Loucy (cell line): ENCODE measurements at regions not wholly inside any gene's neighbourhood (a gene's known extent, or its start where the extent isn't known, plus 50 kb on each side); places are given as distances from the start of the nearest gene placed in this dataset.

Source experiments
- H2AFZ ChIP-seq: fragments of 200-600 bp; sonication (generic); 2 replicates; pipeline ENCODE4 v1.6.0; 2016; ENCODE audit warnings: antibody characterized with exemption, mild to moderate bottlenecking, low read length, moderate library complexity
- H3F3A ChIP-seq: fragments of 200-600 bp; 2 replicates; pipeline ENCODE4 v1.6.0; 2016; ENCODE audit warnings: antibody characterized with exemption, low read depth, mild to moderate bottlenecking
- H3K27me3 ChIP-seq: fragments of 200-600 bp; sonication (generic); 2 replicates; pipeline ENCODE4 v1.6.1; 2014; ENCODE audit warnings: low read length, mild to moderate bottlenecking; ENCODE audit not compliant: insufficient read depth, poor library complexity, severe bottlenecking
- H3K36me3 ChIP-seq: fragments of 200-600 bp; sonication (generic); 2 replicates; pipeline ENCODE4 v1.6.1; 2016; ENCODE audit warnings: low read length; ENCODE audit not compliant: insufficient read depth
- H3K4me1 ChIP-seq: fragments of 200-600 bp; sonication (generic); 2 replicates; pipeline ENCODE4 v1.5.1; 2014; ENCODE audit warnings: low read length, mild to moderate bottlenecking; ENCODE audit not compliant: insufficient read depth, poor library complexity, severe bottlenecking
- H3K4me2 ChIP-seq: fragments of 200-600 bp; sonication (generic); 2 replicates; pipeline ENCODE4 v1.6.0; 2014; ENCODE audit warnings: antibody characterized with exemption, low read length, low read depth, mild to moderate bottlenecking; ENCODE audit not compliant: poor library complexity, severe bottlenecking
- H3K4me3 ChIP-seq: fragments of 200-600 bp; sonication (generic); 2 replicates; pipeline ENCODE4 v1.5.1; 2014; ENCODE audit warnings: low read length, mild to moderate bottlenecking, mixed read lengths; ENCODE audit not compliant: poor library complexity, severe bottlenecking
- H3K79me2 ChIP-seq: fragments of 200-600 bp; sonication (generic); 2 replicates; pipeline ENCODE4 v1.6.1; 2014; ENCODE audit warnings: low read length; ENCODE audit not compliant: insufficient read depth
- H3K9ac ChIP-seq: fragments of 200-600 bp; sonication (generic); 2 replicates; pipeline ENCODE4 v1.6.0; 2014; ENCODE audit warnings: mild to moderate bottlenecking, low read depth, low read length, moderate library complexity; ENCODE audit not compliant: poor library complexity, severe bottlenecking
- H3K9me2 ChIP-seq: fragments of 200-600 bp; sonication (generic); replicated peaks from 2 replicates; pipeline ENCODE4 v1.6.1; 2016; ENCODE audit warnings: low read depth, low read length, mixed read lengths
- H3K9me3 ChIP-seq: fragments of 200-600 bp; sonication (generic); 2 replicates; pipeline ENCODE4 v1.6.1; 2014; ENCODE audit warnings: mild to moderate bottlenecking, antibody characterized with exemption, low read length, low read depth; ENCODE audit not compliant: insufficient read depth
- H4K20me1 ChIP-seq: fragments of 200-600 bp; sonication (generic); 2 replicates; pipeline ENCODE4 v1.6.0; 2014; ENCODE audit warnings: antibody characterized with exemption, low read length, mild to moderate bottlenecking; ENCODE audit not compliant: insufficient read depth, poor library complexity, severe bottlenecking
- EZH2phosphoT487 ChIP-seq: fragments of 200-600 bp; IDR thresholded peaks from 2 replicates; pipeline ENCODE4 v1.6.1; 2018; ENCODE audit warnings: antibody characterized with exemption, mild to moderate bottlenecking, moderate library complexity, borderline replicate concordance
- TF ChIP-seq, protein P1 (sequence below): fragments of 200-600 bp; sonication (generic); conservative IDR thresholded peaks from 2 replicates; pipeline ENCODE4 v1.5.1; 2014; ENCODE audit warnings: mild to moderate bottlenecking, antibody characterized with exemption, low read length

DNA sequence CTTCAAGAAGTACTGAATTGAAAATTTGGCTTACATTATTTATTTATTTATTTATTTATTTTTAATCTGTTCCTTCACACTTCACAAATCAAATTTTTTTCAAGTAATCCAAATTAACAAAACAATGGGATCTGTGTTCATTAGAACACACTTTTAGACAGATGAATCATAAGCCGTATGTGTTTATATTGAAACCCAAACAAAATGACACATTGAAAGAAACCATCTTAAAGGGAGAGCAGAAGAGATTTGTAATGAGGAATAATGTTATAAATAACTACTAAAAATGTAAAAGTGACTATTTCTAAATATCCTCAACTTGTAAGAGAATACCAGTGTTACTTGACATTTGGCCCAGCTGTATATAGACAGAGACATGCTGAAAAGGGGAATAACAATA lies 991.0 kb upstream of the CHAC2 start:
- Histone ChIP-seq H3K4me3 (no peak overlapping the region), H2AFZ (no peak overlapping the region), H3K4me2 (no peak overlapping the region), H4K20me1 (no peaks in the 10 kb centered on the region), H3K9me3 (no peaks in the 10 kb centered on the region), H3K9me2 (no peaks in the 10 kb centered on the region), H3K4me1 (no peaks in the 10 kb centered on the region), H3K79me2 (no peaks in the 10 kb centered on the region), H3K27me3 (no peaks in the 10 kb centered on the region), H3F3A (no peaks in the 10 kb centered on the region), H3K9ac (no peak overlapping the region), H3K36me3 (no peaks in the 10 kb centered on the region)
- TF ChIP-seq, protein P1, sequence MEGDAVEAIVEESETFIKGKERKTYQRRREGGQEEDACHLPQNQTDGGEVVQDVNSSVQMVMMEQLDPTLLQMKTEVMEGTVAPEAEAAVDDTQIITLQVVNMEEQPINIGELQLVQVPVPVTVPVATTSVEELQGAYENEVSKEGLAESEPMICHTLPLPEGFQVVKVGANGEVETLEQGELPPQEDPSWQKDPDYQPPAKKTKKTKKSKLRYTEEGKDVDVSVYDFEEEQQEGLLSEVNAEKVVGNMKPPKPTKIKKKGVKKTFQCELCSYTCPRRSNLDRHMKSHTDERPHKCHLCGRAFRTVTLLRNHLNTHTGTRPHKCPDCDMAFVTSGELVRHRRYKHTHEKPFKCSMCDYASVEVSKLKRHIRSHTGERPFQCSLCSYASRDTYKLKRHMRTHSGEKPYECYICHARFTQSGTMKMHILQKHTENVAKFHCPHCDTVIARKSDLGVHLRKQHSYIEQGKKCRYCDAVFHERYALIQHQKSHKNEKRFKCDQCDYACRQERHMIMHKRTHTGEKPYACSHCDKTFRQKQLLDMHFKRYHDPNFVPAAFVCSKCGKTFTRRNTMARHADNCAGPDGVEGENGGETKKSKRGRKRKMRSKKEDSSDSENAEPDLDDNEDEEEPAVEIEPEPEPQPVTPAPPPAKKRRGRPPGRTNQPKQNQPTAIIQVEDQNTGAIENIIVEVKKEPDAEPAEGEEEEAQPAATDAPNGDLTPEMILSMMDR = no peak

DNA sequence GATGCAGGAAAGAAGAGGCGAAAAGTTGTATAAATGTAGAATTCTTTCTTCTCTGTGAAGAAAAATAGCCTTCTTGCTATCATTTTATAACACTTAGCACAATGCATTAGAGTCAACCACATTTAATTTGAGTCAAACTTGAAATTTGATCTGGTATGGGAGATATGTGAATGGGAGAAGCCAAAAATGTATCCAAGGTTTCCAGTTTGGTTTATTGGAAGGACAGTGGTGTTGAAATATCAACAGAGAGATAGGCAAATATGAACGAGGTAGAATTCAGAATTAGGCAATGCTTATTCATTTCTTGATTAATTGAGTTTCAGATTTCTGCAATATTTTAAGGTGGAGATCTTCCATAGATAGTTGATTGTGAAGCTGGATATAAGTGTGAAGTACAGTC lies 991.9 kb upstream of the CHAC2 start:
- Histone ChIP-seq H3K4me2 (no peak overlapping the region), H3K4me3 (no peak overlapping the region), H3K4me1 (no peaks in the 10 kb centered on the region), H3K79me2 (no peaks in the 10 kb centered on the region), H3K9me2 (no peaks in the 10 kb centered on the region), H3K27me3 (no peaks in the 10 kb centered on the region), H2AFZ (no peak overlapping the region), H3K36me3 (no peaks in the 10 kb centered on the region), H4K20me1 (no peaks in the 10 kb centered on the region), H3F3A (no peaks in the 10 kb centered on the region), H3K9me3 (no peaks in the 10 kb centered on the region), H3K9ac (no peak overlapping the region)
- TF ChIP-seq, protein P1 = no peak
- no peak for TF ChIP-seq EZH2phosphoT487

DNA sequence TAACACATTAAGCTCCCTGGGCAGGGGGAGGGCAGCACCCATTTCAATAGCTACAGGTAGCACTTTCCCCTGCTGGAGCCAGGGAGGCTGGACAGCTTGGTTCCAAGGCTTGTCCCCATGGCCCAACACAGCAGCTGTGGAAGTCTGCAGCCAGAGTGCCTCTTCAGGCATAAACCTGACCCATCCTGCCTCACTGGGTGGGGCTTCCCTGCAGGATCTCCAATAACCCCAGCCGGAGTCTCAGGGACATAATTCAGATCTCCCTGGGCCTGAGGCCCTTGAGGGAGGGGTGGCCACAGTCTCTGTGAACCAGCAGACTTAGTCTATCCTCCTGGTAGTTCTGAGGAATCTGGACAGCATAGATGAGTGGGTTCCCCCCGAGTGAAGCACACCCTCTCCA lies 1001.9 kb upstream of the CHAC2 start:
- Histone ChIP-seq H3K36me3 (no peaks in the 10 kb centered on the region), H4K20me1 (no peaks in the 10 kb centered on the region), H3K27me3 (no peaks in the 10 kb centered on the region), H3K79me2 (no peaks in the 10 kb centered on the region), H3K9me2 (no peaks in the 10 kb centered on the region), H2AFZ (no peak overlapping the region), H3K9ac (no peak overlapping the region), H3F3A (no peaks in the 10 kb centered on the region), H3K4me2 (no peak overlapping the region), H3K4me3 (no peak overlapping the region), H3K4me1 (no peaks in the 10 kb centered on the region), H3K9me3 (no peaks in the 10 kb centered on the region)
- no peak for TF ChIP-seq EZH2phosphoT487
- TF ChIP-seq, protein P1 = no peak
